ENCODE measurements at regions not wholly inside any gene's neighbourhood (a gene's known extent, or its start where the extent isn't known, plus 50 kb on each side); places are given as distances from the start of the nearest gene placed in this dataset.

GRCh38 chr6:167654389-167654788 lies 172.3 kb upstream of the AFDN start:
- no peak overlapping the region for H3K9ac ChIP-seq (ENCODE audit: low read depth, low read length)

GRCh38 chr6:167655174-167655821 lies 171.4 kb upstream of the AFDN start:
- peaks cover 5% of the 10 kb centered on the region; the same call in 1 of the 2 replicates for H3K4me1 ChIP-seq (ENCODE audit: insufficient read depth, low read length)
- no peak overlapping the region for H3K9ac ChIP-seq (ENCODE audit: low read depth, low read length)
- no peaks in the 10 kb centered on the region for H3K36me3 ChIP-seq (ENCODE audit: insufficient read depth, low read length)
- H3K9me3 ChIP-seq (ENCODE audit: control insufficient read depth, insufficient read depth, low read length), result no peaks in the 10 kb centered on the region

More at GRCh38 chr6:167654389-167654788, 172.3 kb upstream of the AFDN start:
- Histone ChIP-seq H3K9me3 (ENCODE audit: control insufficient read depth, insufficient read depth, low read length) (no peaks in the 10 kb centered on the region), H3K36me3 (ENCODE audit: insufficient read depth, low read length) (no peaks in the 10 kb centered on the region), H3K4me1 (ENCODE audit: insufficient read depth, low read length) (peaks cover 5% of the 10 kb centered on the region; the same call in 1 of the 2 replicates)

GRCh38 chr6:167658106-167658505 lies 168.6 kb upstream of the AFDN start:
- Histone ChIP-seq H3K4me1 (ENCODE audit: insufficient read depth, low read length) (0 out of 2 replicates have a peak, but pooled peaks cover 6% of the 10 kb centered on the region), H3K9ac (ENCODE audit: low read depth, low read length) (no peak overlapping the region), H3K9me3 (ENCODE audit: control insufficient read depth, insufficient read depth, low read length) (no peaks in the 10 kb centered on the region), H3K36me3 (ENCODE audit: insufficient read depth, low read length) (no peaks in the 10 kb centered on the region)

- H3K36me3 ChIP-seq (ENCODE audit: insufficient read depth, low read length), result no peaks in the 10 kb centered on the region
- no peak overlapping the region for H3K9ac ChIP-seq (ENCODE audit: low read depth, low read length)
- H3K9me3 ChIP-seq (ENCODE audit: control insufficient read depth, insufficient read depth, low read length), result no peaks in the 10 kb centered on the region
- 0 out of 2 replicates have a peak, but pooled peaks cover 6% of the 10 kb centered on the region for H3K4me1 ChIP-seq (ENCODE audit: insufficient read depth, low read length)
Measured at GRCh38 chr6:167659046-167659445, 167.7 kb upstream of the AFDN start.

- no peaks in the 10 kb centered on the region for H3K9me3 ChIP-seq (ENCODE audit: control insufficient read depth, insufficient read depth, low read length)
- no peak overlapping the region for H3K9ac ChIP-seq (ENCODE audit: low read depth, low read length)
- H3K36me3 ChIP-seq (ENCODE audit: insufficient read depth, low read length), result no peaks in the 10 kb centered on the region
- 0 out of 2 replicates have a peak, but pooled peaks cover 6% of the 10 kb centered on the region for H3K4me1 ChIP-seq (ENCODE audit: insufficient read depth, low read length)
Measured at GRCh38 chr6:167660424-167660823, 166.3 kb upstream of the AFDN start.

GRCh38 chr6:167660944-167661551 lies 165.7 kb upstream of the AFDN start:
- H3K4me1 ChIP-seq (ENCODE audit: insufficient read depth, low read length), result 0 out of 2 replicates have a peak, but pooled peaks cover 6% of the 10 kb centered on the region
- H3K9me3 ChIP-seq (ENCODE audit: control insufficient read depth, insufficient read depth, low read length), result no peaks in the 10 kb centered on the region
- H3K9ac ChIP-seq (ENCODE audit: low read depth, low read length), result no peak overlapping the region
- H3K36me3 ChIP-seq (ENCODE audit: insufficient read depth, low read length), result no peaks in the 10 kb centered on the region

GRCh38 chr6:167661552-167662044 lies 165.1 kb upstream of the AFDN start:
- H3K9ac ChIP-seq (ENCODE audit: low read depth, low read length), result no peak overlapping the region
- H3K4me1 ChIP-seq (ENCODE audit: insufficient read depth, low read length), result 0 out of 2 replicates have a peak, but pooled peaks cover 6% of the 10 kb centered on the region
- no peaks in the 10 kb centered on the region for H3K9me3 ChIP-seq (ENCODE audit: control insufficient read depth, insufficient read depth, low read length)
- no peaks in the 10 kb centered on the region for H3K36me3 ChIP-seq (ENCODE audit: insufficient read depth, low read length)

- Histone ChIP-seq H3K36me3 (ENCODE audit: insufficient read depth, low read length) (no peaks in the 10 kb centered on the region), H3K9ac (ENCODE audit: low read depth, low read length) (no peak overlapping the region), H3K9me3 (ENCODE audit: control insufficient read depth, insufficient read depth, low read length) (no peaks in the 10 kb centered on the region), H3K4me1 (ENCODE audit: insufficient read depth, low read length) (0 out of 2 replicates have a peak, but pooled peaks cover 6% of the 10 kb centered on the region)
Measured at GRCh38 chr6:167662075-167662880, 164.4 kb upstream of the AFDN start.

GRCh38 chr6:167662881-167663205 lies 163.9 kb upstream of the AFDN start:
- no peak overlapping the region for H3K9ac ChIP-seq (ENCODE audit: low read depth, low read length)
- no peaks in the 10 kb centered on the region for H3K9me3 ChIP-seq (ENCODE audit: control insufficient read depth, insufficient read depth, low read length)
- 0 out of 2 replicates have a peak, but pooled peaks cover 6% of the 10 kb centered on the region for H3K4me1 ChIP-seq (ENCODE audit: insufficient read depth, low read length)
- H3K36me3 ChIP-seq (ENCODE audit: insufficient read depth, low read length), result no peaks in the 10 kb centered on the region

GRCh38 chr6:167663316-167663715 lies 163.4 kb upstream of the AFDN start:
- 0 out of 2 replicates have a peak, but pooled peaks cover 6% of the 10 kb centered on the region for H3K4me1 ChIP-seq (ENCODE audit: insufficient read depth, low read length)

GRCh38 chr6:167663784-167664443 lies 162.8 kb upstream of the AFDN start:
- no peaks in the 10 kb centered on the region for H3K36me3 ChIP-seq (ENCODE audit: insufficient read depth, low read length)
- no peak overlapping the region for H3K9ac ChIP-seq (ENCODE audit: low read depth, low read length)
- H3K4me1 ChIP-seq (ENCODE audit: insufficient read depth, low read length), result 0 out of 2 replicates have a peak, but pooled peaks cover 6% of the 10 kb centered on the region
- H3K9me3 ChIP-seq (ENCODE audit: control insufficient read depth, insufficient read depth, low read length), result no peaks in the 10 kb centered on the region

More at GRCh38 chr6:167663316-167663715, 163.4 kb upstream of the AFDN start:
- Histone ChIP-seq H3K9me3 (ENCODE audit: control insufficient read depth, insufficient read depth, low read length) (no peaks in the 10 kb centered on the region), H3K9ac (ENCODE audit: low read depth, low read length) (no peak overlapping the region), H3K36me3 (ENCODE audit: insufficient read depth, low read length) (no peaks in the 10 kb centered on the region)

- Histone ChIP-seq H3K4me1 (ENCODE audit: insufficient read depth, low read length) (0 out of 2 replicates have a peak, but pooled peaks cover 6% of the 10 kb centered on the region), H3K9me3 (ENCODE audit: control insufficient read depth, insufficient read depth, low read length) (no peaks in the 10 kb centered on the region), H3K9ac (ENCODE audit: low read depth, low read length) (no peak overlapping the region), H3K36me3 (ENCODE audit: insufficient read depth, low read length) (no peaks in the 10 kb centered on the region)
Measured at GRCh38 chr6:167664678-167665660, 161.7 kb upstream of the AFDN start.

- no peaks in the 10 kb centered on the region for H3K9me3 ChIP-seq (ENCODE audit: control insufficient read depth, insufficient read depth, low read length)
- 0 out of 2 replicates have a peak, but pooled peaks cover 6% of the 10 kb centered on the region for H3K4me1 ChIP-seq (ENCODE audit: insufficient read depth, low read length)
- H3K9ac ChIP-seq (ENCODE audit: low read depth, low read length), result no peak overlapping the region
- no peaks in the 10 kb centered on the region for H3K36me3 ChIP-seq (ENCODE audit: insufficient read depth, low read length)
Measured at GRCh38 chr6:167665698-167666330, 160.9 kb upstream of the AFDN start.

Measured in ES-I3 (cell line).